ENCODE measurements at regions not wholly inside any gene's neighbourhood (a gene's known extent, or its start where the extent isn't known, plus 50 kb on each side); places are given as distances from the start of the nearest gene placed in this dataset.
"Not testable (repeated sequence)": the region's sequence is repeated elsewhere in the genome, so short reads cannot be mapped to it uniquely, and the experiment has no call there.

GRCh38 chr6:11407414-11407813, 130.1 kb upstream of the TMEM170B start:
- no peaks in the 10 kb centered on the region for H3K27me3 ChIP-seq (ENCODE audit: low read length)

GRCh38 chr6:11404838-11405237, 132.7 kb upstream of the TMEM170B start:
- Histone ChIP-seq H3K9me2 (replicated peaks; ENCODE audit: insufficient read depth, low read length) (no peaks in the 10 kb centered on the region), H4K20me1 (ENCODE audit: insufficient read depth, low read depth, low read length) (no peaks in the 10 kb centered on the region), H3K27ac (ENCODE audit: low read length) (no peak overlapping the region), H3K9ac (ENCODE audit: low read length) (no peak overlapping the region), H3K36me3 (ENCODE audit: insufficient read depth, low read length) (no peaks in the 10 kb centered on the region), H3K79me2 (ENCODE audit: low read length) (no peaks in the 10 kb centered on the region), H3K4me2 (ENCODE audit: low read depth, low read length, poor library complexity, severe bottlenecking) (peak overlapping the region; percentile 63), H2AFZ (ENCODE audit: low read length) (no peak overlapping the region), H3K9me3 (ENCODE audit: low read length) (no peaks in the 10 kb centered on the region), H3K4me1 (ENCODE audit: low read length) (peaks cover 26% of the 10 kb centered on the region), H3K4me3 (ENCODE audit: low read length) (0 out of 2 replicates have a peak overlapping the region, but pooled peaks have one; percentile 5), H3K27me3 (ENCODE audit: low read length) (no peaks in the 10 kb centered on the region)
- DNase-seq: peak; percentile 67

More at GRCh38 chr6:11407414-11407813, 130.1 kb upstream of the TMEM170B start:
- H3K27ac ChIP-seq (ENCODE audit: low read length): no peak overlapping the region
- no peaks in the 10 kb centered on the region for H3K36me3 ChIP-seq (ENCODE audit: insufficient read depth, low read length)
- H3K4me1 ChIP-seq (ENCODE audit: low read length): peaks cover 26% of the 10 kb centered on the region
- H3K79me2 ChIP-seq (ENCODE audit: low read length): no peaks in the 10 kb centered on the region
- H3K9me2 ChIP-seq (replicated peaks; ENCODE audit: insufficient read depth, low read length): no peaks in the 10 kb centered on the region
- no peak overlapping the region for H3K9ac ChIP-seq (ENCODE audit: low read length)
- no peaks in the 10 kb centered on the region for H4K20me1 ChIP-seq (ENCODE audit: insufficient read depth, low read depth, low read length)
- H3K4me3 ChIP-seq (ENCODE audit: low read length): no peak overlapping the region
- DNase-seq: no peak
- H2AFZ ChIP-seq (ENCODE audit: low read length): no peak overlapping the region
- no peak overlapping the region for H3K4me2 ChIP-seq (ENCODE audit: low read depth, low read length, poor library complexity, severe bottlenecking)
- no peaks in the 10 kb centered on the region for H3K9me3 ChIP-seq (ENCODE audit: low read length)

GRCh38 chr6:11404081-11404480, 133.5 kb upstream of the TMEM170B start:
- peak overlapping the region; percentile 63 for H3K4me2 ChIP-seq (ENCODE audit: low read depth, low read length, poor library complexity, severe bottlenecking)
- no peak overlapping the region for H3K9ac ChIP-seq (ENCODE audit: low read length)
- H3K79me2 ChIP-seq (ENCODE audit: low read length): no peaks in the 10 kb centered on the region
- H3K27me3 ChIP-seq (ENCODE audit: low read length): no peaks in the 10 kb centered on the region
- peak overlapping the region; percentile 31; the same call in 1 of the 2 replicates for H2AFZ ChIP-seq (ENCODE audit: low read length)
- H3K4me1 ChIP-seq (ENCODE audit: low read length): peaks cover 26% of the 10 kb centered on the region
- peak; percentile 74 for DNase-seq
- no peaks in the 10 kb centered on the region for H4K20me1 ChIP-seq (ENCODE audit: insufficient read depth, low read depth, low read length)
- 0 out of 2 replicates have a peak overlapping the region, but pooled peaks have one; percentile 29 for H3K4me3 ChIP-seq (ENCODE audit: low read length)
- H3K27ac ChIP-seq (ENCODE audit: low read length): no peak overlapping the region
- H3K36me3 ChIP-seq (ENCODE audit: insufficient read depth, low read length): no peaks in the 10 kb centered on the region
- no peaks in the 10 kb centered on the region for H3K9me2 ChIP-seq (replicated peaks; ENCODE audit: insufficient read depth, low read length)
- no peaks in the 10 kb centered on the region for H3K9me3 ChIP-seq (ENCODE audit: low read length)

- no peaks in the 10 kb centered on the region for H3K9me2 ChIP-seq (replicated peaks; ENCODE audit: insufficient read depth, low read length)
- H3K9me3 ChIP-seq (ENCODE audit: low read length): no peaks in the 10 kb centered on the region
- no peaks in the 10 kb centered on the region for H3K27me3 ChIP-seq (ENCODE audit: low read length)
- no peak overlapping the region for H3K9ac ChIP-seq (ENCODE audit: low read length)
- no peak for DNase-seq
- no peak overlapping the region for H2AFZ ChIP-seq (ENCODE audit: low read length)
- H3K27ac ChIP-seq (ENCODE audit: low read length): no peak overlapping the region
- H3K4me3 ChIP-seq (ENCODE audit: low read length): no peak overlapping the region
- no peaks in the 10 kb centered on the region for H3K79me2 ChIP-seq (ENCODE audit: low read length)
- H3K36me3 ChIP-seq (ENCODE audit: insufficient read depth, low read length): no peaks in the 10 kb centered on the region
- H3K4me2 ChIP-seq (ENCODE audit: low read depth, low read length, poor library complexity, severe bottlenecking): no peak overlapping the region
- peaks cover 26% of the 10 kb centered on the region for H3K4me1 ChIP-seq (ENCODE audit: low read length)
- H4K20me1 ChIP-seq (ENCODE audit: insufficient read depth, low read depth, low read length): no peaks in the 10 kb centered on the region
These were observed 134.4 kb upstream of the TMEM170B start for GRCh38 chr6:11403035-11403601.

GRCh38 chr6:11402581-11402980, 135.0 kb upstream of the TMEM170B start:
- not testable (repeated sequence) for H3K27ac ChIP-seq (ENCODE audit: low read length); DNase-seq; H3K9me2 ChIP-seq (replicated peaks; ENCODE audit: insufficient read depth, low read length); H3K9ac ChIP-seq (ENCODE audit: low read length); H2AFZ ChIP-seq (ENCODE audit: low read length); H3K27me3 ChIP-seq (ENCODE audit: low read length); H3K36me3 ChIP-seq (ENCODE audit: insufficient read depth, low read length); H3K79me2 ChIP-seq (ENCODE audit: low read length); H4K20me1 ChIP-seq (ENCODE audit: insufficient read depth, low read depth, low read length); H3K4me3 ChIP-seq (ENCODE audit: low read length); H3K4me2 ChIP-seq (ENCODE audit: low read depth, low read length, poor library complexity, severe bottlenecking); H3K9me3 ChIP-seq (ENCODE audit: low read length)
- H3K4me1 ChIP-seq (ENCODE audit: low read length): peaks cover 26% of the 10 kb centered on the region

- not testable (repeated sequence) for H4K20me1 ChIP-seq (ENCODE audit: insufficient read depth, low read depth, low read length); H3K27ac ChIP-seq (ENCODE audit: low read length); H3K4me2 ChIP-seq (ENCODE audit: low read depth, low read length, poor library complexity, severe bottlenecking); H3K9me3 ChIP-seq (ENCODE audit: low read length); H3K27me3 ChIP-seq (ENCODE audit: low read length); H3K9ac ChIP-seq (ENCODE audit: low read length); H2AFZ ChIP-seq (ENCODE audit: low read length); H3K9me2 ChIP-seq (replicated peaks; ENCODE audit: insufficient read depth, low read length); H3K36me3 ChIP-seq (ENCODE audit: insufficient read depth, low read length); DNase-seq; H3K79me2 ChIP-seq (ENCODE audit: low read length); H3K4me3 ChIP-seq (ENCODE audit: low read length)
- H3K4me1 ChIP-seq (ENCODE audit: low read length): peaks cover 26% of the 10 kb centered on the region
These were observed 135.6 kb upstream of the TMEM170B start for GRCh38 chr6:11401954-11402353.

- Histone ChIP-seq H3K4me3 (ENCODE audit: low read length) (no peak overlapping the region), H3K9me2 (replicated peaks; ENCODE audit: insufficient read depth, low read length) (no peaks in the 10 kb centered on the region), H3K27me3 (ENCODE audit: low read length) (no peaks in the 10 kb centered on the region), H3K4me2 (ENCODE audit: low read depth, low read length, poor library complexity, severe bottlenecking) (no peak overlapping the region), H3K27ac (ENCODE audit: low read length) (no peak overlapping the region), H3K9ac (ENCODE audit: low read length) (no peak overlapping the region), H3K4me1 (ENCODE audit: low read length) (peaks cover 6% of the 10 kb centered on the region), H3K36me3 (ENCODE audit: insufficient read depth, low read length) (no peaks in the 10 kb centered on the region), H3K79me2 (ENCODE audit: low read length) (no peaks in the 10 kb centered on the region), H2AFZ (ENCODE audit: low read length) (no peak overlapping the region), H3K9me3 (ENCODE audit: low read length) (no peaks in the 10 kb centered on the region), H4K20me1 (ENCODE audit: insufficient read depth, low read depth, low read length) (no peaks in the 10 kb centered on the region)
- DNase-seq: no peak
These were observed 138.9 kb upstream of the TMEM170B start for GRCh38 chr6:11398451-11399326.

- no peaks in the 10 kb centered on the region for H3K79me2 ChIP-seq (ENCODE audit: low read length)
- H3K9me2 ChIP-seq (replicated peaks; ENCODE audit: insufficient read depth, low read length): no peaks in the 10 kb centered on the region
These were observed 139.7 kb upstream of the TMEM170B start for GRCh38 chr6:11397622-11398450.

More at GRCh38 chr6:11397622-11398450, 139.7 kb upstream of the TMEM170B start:
- H3K27ac ChIP-seq (ENCODE audit: low read length): no peak overlapping the region
- no peaks in the 10 kb centered on the region for H3K4me1 ChIP-seq (ENCODE audit: low read length)
- DNase-seq: no peak
- H3K4me3 ChIP-seq (ENCODE audit: low read length): no peak overlapping the region
- no peaks in the 10 kb centered on the region for H4K20me1 ChIP-seq (ENCODE audit: insufficient read depth, low read depth, low read length)
- no peak overlapping the region for H2AFZ ChIP-seq (ENCODE audit: low read length)
- no peak overlapping the region for H3K4me2 ChIP-seq (ENCODE audit: low read depth, low read length, poor library complexity, severe bottlenecking)
- no peaks in the 10 kb centered on the region for H3K9me3 ChIP-seq (ENCODE audit: low read length)
- H3K9ac ChIP-seq (ENCODE audit: low read length): no peak overlapping the region
- H3K27me3 ChIP-seq (ENCODE audit: low read length): no peaks in the 10 kb centered on the region
- no peaks in the 10 kb centered on the region for H3K36me3 ChIP-seq (ENCODE audit: insufficient read depth, low read length)
